HG03196 (cell line): ENCODE measurements at regions not wholly inside any gene's neighbourhood (a gene's known extent, or its start where the extent isn't known, plus 50 kb on each side); places are given as distances from the start of the nearest gene placed in this dataset.
"Not testable (repeated sequence)": the region's sequence is repeated elsewhere in the genome, so short reads cannot be mapped to it uniquely, and the experiment has no call there.

Source experiments
- ATAC-seq: cut with Tn5 transposase; IDR thresholded peaks from one replicate; pipeline ENCODE4 v1.9.1; 2021; ENCODE audit not compliant: unreplicated experiment

- ATAC-seq = not testable (repeated sequence)
These were observed 109.9 kb upstream of the WIPF3 start for GRCh38 chr7:29696402-29696801.

GRCh38 chr7:29699723-29700122 lies 106.6 kb upstream of the WIPF3 start:
- ATAC-seq = not testable (repeated sequence)

GRCh38 chr7:29701540-29701939 lies 104.8 kb upstream of the WIPF3 start:
- ATAC-seq = not testable (repeated sequence)

- ATAC-seq = not testable (repeated sequence)
These were observed 102.5 kb upstream of the WIPF3 start for GRCh38 chr7:29703830-29704229.

GRCh38 chr7:29709002-29709401 lies 97.3 kb upstream of the WIPF3 start:
- ATAC-seq = not testable (repeated sequence)

DNA sequence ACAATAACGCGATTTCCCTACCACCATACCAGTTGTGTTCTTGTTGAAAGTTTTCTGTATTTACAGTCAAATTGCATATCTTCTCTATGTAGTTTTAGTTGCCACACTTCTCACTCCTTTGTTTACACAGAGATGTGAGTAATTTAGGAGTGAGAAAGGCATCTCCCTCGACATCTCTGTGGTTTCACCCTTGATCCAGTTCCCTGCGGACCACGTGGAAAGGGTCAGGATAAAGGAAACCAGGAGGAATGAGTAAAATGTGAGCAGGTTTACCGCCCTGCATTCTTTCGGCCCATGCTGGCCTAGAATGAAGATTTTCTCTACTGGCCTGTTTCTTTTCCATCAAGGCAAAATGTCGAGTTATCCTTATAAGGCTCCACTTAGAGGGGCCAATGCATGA lies 83.2 kb upstream of the WIPF3 start:
- not testable (repeated sequence) for ATAC-seq

DNA sequence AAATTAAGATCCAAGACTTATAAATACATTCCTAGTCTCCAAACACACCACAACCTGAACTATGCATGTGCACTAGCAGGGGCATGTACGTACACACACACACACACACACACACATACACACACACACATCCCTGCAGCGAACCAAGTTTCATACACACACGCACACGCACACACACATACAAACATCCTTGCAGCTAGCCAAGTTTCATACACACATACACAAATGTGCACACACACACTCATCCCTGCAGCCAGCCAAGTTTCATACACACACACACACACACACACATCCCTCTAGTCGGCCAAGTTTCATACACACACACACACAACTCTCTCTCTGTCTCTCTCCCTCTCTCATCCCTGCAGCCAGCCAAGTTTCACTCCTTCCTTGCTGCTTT lies 82.7 kb upstream of the WIPF3 start:
- ATAC-seq = no peak

DNA sequence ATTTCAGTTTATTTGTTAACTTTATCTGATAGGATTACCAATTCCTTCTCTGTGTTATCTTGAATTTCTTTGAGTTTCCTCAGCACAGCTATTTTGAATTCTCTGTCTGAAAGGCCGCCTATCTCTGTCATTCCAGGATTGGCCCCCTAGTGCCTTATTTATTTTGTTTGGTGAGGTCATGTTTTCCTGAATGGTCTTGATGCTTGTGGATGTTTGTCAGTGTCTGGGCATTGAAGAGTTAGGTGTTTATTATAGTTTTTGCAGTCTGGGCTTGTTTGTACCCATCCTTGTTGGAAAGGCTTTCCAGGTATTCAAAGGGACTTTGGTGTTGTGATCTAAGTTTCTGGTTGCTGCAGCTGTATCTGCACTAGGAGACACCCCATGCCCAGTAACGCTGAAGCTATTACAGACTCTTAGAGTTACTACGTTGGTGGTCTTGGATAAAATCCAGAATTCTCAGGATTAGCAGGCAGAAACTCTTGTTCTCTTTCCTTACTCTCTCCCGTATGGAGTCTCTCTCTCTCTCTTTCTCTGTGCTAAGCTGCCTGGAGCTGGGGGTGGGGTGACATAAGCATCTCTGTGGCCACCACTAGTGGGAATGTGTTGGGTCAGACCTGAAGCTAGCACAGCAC lies 76.7 kb upstream of the WIPF3 start:
- ATAC-seq = not testable (repeated sequence)

- no peak for ATAC-seq
These were observed 72.0 kb upstream of the WIPF3 start for GRCh38 chr7:29734246-29734731.

- not testable (repeated sequence) for ATAC-seq
These were observed 58.6 kb upstream of the WIPF3 start for GRCh38 chr7:29747645-29748245.

GRCh38 chr7:29748286-29749099 lies 57.8 kb upstream of the WIPF3 start:
- ATAC-seq = no peak

DNA sequence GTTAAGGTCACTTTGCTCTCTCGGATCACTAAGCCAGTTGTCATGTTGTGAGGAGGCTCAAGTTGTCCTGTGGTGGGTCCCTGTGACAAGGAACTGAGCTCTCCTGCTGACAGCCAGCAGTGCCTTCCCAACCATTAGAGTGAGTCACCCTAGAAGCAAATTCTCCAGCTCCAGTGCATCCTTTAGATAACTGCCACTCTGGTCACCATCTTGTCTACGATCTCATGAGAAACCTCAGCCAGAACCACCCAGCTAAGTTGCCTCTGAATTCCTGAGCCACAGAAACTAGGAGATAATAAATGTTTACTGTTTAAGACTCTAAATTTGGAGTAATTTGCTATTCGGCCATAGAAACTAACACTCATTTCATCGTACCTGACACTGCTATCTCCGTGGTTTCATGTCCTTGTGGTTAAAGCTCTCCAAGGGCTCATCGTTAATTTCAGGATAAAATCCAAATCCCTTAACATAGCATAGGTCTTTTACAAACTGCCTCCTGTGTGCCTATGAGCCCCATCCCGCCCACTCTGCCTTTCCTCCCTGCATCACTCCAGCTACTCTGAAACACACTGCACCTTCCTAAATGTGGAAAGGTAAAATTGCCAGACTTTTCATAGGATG lies 56.5 kb upstream of the WIPF3 start:
- no peak for ATAC-seq

DNA sequence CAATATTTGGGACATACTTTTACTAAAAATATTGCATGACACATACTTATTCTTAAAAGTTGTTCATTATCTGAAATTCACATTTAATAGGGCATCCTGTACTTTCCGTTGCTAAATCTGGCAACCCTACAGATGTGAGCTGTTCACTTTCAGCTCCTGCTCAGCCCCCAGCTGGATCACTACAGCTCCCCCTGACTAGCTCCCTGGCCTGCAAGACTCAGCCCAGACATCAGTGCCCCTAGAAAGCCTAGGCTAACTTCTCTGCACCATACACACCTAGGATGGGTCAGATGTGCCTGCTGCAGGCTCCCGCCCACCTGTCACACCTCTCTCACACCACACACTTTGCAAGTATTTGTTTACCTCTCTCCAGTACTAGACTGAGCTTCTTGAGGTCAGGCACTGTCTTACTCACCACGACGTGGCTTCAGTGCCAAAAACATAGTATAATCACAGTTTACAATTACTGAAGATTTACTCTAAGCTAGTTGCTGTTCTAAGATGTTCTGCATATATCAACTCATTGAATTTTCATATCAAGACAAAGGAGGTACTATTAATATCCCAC lies 55.9 kb upstream of the WIPF3 start:
- not testable (repeated sequence) for ATAC-seq

- not testable (repeated sequence) for ATAC-seq
These were observed 55.3 kb upstream of the WIPF3 start for GRCh38 chr7:29751012-29751411.

- no peak for ATAC-seq
These were observed 51.3 kb upstream of the WIPF3 start for GRCh38 chr7:29754874-29755490.
